SK-N-MC (cell line): ENCODE measurements at regions not wholly inside any gene's neighbourhood (a gene's known extent, or its start where the extent isn't known, plus 50 kb on each side); places are given as distances from the start of the nearest gene placed in this dataset.

ENCODE experiments used
- EZH2 ChIP-seq: fragments of 200-600 bp; sonication (generic); IDR thresholded peaks from one replicate; pipeline ENCODE4 v1.6.1; 2017; ENCODE audit warnings: antibody characterized with exemption
- FOXP2 ChIP-seq: optimal IDR thresholded peaks from 2 replicates; pipeline ENCODE3; 2011; ENCODE audit warnings: mild to moderate bottlenecking, moderate library complexity; ENCODE audit not compliant: insufficient read depth; ENCODE audit errors: extremely low read length, control extremely low read depth
- POLR2AphosphoS5 ChIP-seq: IDR thresholded peaks from 2 replicates; pipeline ENCODE4 v1.6.1; 2012; ENCODE audit warnings: mild to moderate bottlenecking, low read depth, low read length, borderline replicate concordance

GRCh38 chr19:31772915-31773314 lies 423.7 kb upstream of the TSHZ3 start:
- TF ChIP-seq EZH2 = no peak
- no peak for TF ChIP-seq POLR2AphosphoS5
- TF ChIP-seq FOXP2 = no peak
